GM12878 (cell line): ENCODE measurements at regions not wholly inside any gene's neighbourhood (a gene's known extent, or its start where the extent isn't known, plus 50 kb on each side); places are given as distances from the start of the nearest gene placed in this dataset.

Source experiments
- ATAC-seq: fragments of 200-7000 bp; cut with Tn5 transposase; 3 replicates; pipeline ENCODE4 v1.9.1; 2020; ENCODE audit warnings: mild to moderate bottlenecking, moderate library complexity
- BruUV-seq: library from RNA; stranded (reverse); fragments of 400-500 nt; replicated peaks from 2 replicates; lab custom pipeline; 2021; lab: Mats Ljungman, UMichigan
- CTCF ChIA-PET: fragments of 300-600 bp; sonication (Branson Sonifier 250); formaldehyde crosslinking; extraction: SDS; loops from one replicate; lab custom pipeline; 2021; ENCODE audit warnings: inconsistent platforms; lab: Yijun Ruan, JAX
- POLR2A ChIA-PET: fragments of 350-600 bp; formaldehyde crosslinking; extraction: SDS; loops from one replicate; lab custom pipeline; 2021; ENCODE audit warnings: inconsistent platforms; lab: Charles Lee
- RAD21 ChIA-PET: fragments of 300-600 bp; sonication (Branson Sonifier 250); formaldehyde crosslinking; loops from one replicate; lab custom pipeline; 2023; ENCODE audit warnings: antibody characterized with exemption; ENCODE audit not compliant: unreplicated experiment; lab: Charles Lee
- SMC1A ChIA-PET: fragments of 300-600 bp; sonication (Branson Sonifier 250); formaldehyde crosslinking; loops from one replicate; lab custom pipeline; 2023; ENCODE audit not compliant: unreplicated experiment, uncharacterized antibody; lab: Charles Lee
- DNase-seq: peaks from one replicate; pipeline ENCODE4 v3.0.0-alpha.2; 2011; ENCODE audit warnings: low read depth, low spot score
- FAIRE-seq: peaks from 3 replicates; lab custom pipeline; 2011; peaks lifted over from hg19 to GRCh38; lab: Jason Lieb, UNC
- H2AFZ ChIP-seq: 2 replicates; pipeline ENCODE4 v1.6.0; 2011; ENCODE audit warnings: low read depth, low read length, control low read depth; ENCODE audit not compliant: control insufficient read depth
- H3K27ac ChIP-seq: 2 replicates; pipeline ENCODE4 v1.5.1; 2011; ENCODE audit warnings: control low read depth; ENCODE audit not compliant: control insufficient read depth, insufficient read depth
- H3K27me3 ChIP-seq, 2 experiments: replicated peaks in 1 of 2; 2 replicates each; pipeline versions ENCODE4 v1.6.0 to v1.6.1; 2011; ENCODE audit warnings: low read length in 1 of 2; ENCODE audit not compliant: control insufficient read depth in 2 of 2, insufficient read depth in 2 of 2
- H3K36me3 ChIP-seq, 2 experiments: 2 replicates each; pipeline ENCODE4 v1.5.1; 2011; ENCODE audit warnings: low read length in 1 of 2; ENCODE audit not compliant: control insufficient read depth in 2 of 2, insufficient read depth in 2 of 2
- H3K4me1 ChIP-seq: 2 replicates; pipeline ENCODE4 v1.6.1; 2011; ENCODE audit warnings: mild to moderate bottlenecking, low read length, moderate library complexity, mixed read lengths; ENCODE audit not compliant: control insufficient read depth, insufficient read depth
- H3K4me2 ChIP-seq: 2 replicates; pipeline ENCODE4 v1.6.0; 2011; ENCODE audit warnings: control low read depth; ENCODE audit not compliant: control insufficient read depth, insufficient read depth
- H3K4me3 ChIP-seq: fragments of 200-600 bp; sonication (generic); 2 replicates; pipeline ENCODE4 v1.5.1; 2016
- H3K79me2 ChIP-seq: 2 replicates; pipeline ENCODE4 v1.6.0; 2011; ENCODE audit warnings: low read length; ENCODE audit not compliant: control insufficient read depth, insufficient read depth
- H3K9ac ChIP-seq: 2 replicates; pipeline ENCODE4 v1.8.0; 2011; ENCODE audit warnings: low read length, control low read depth, mixed read lengths; ENCODE audit not compliant: control insufficient read depth, insufficient read depth
- H3K9me3 ChIP-seq: replicated peaks from 3 replicates; pipeline ENCODE4 v1.5.1; 2011; ENCODE audit warnings: mild to moderate bottlenecking, low read length; ENCODE audit not compliant: control insufficient read depth, insufficient read depth
- H4K20me1 ChIP-seq: 2 replicates; pipeline ENCODE4 v1.6.0; 2011; ENCODE audit not compliant: control insufficient read depth, insufficient read depth
- ASH2L ChIP-seq: fragments of 300-600, 200-600 bp; sonication (generic); IDR thresholded peaks from 2 replicates; pipeline ENCODE4 v1.6.1; 2017; ENCODE audit warnings: low read depth, mild to moderate bottlenecking, borderline replicate concordance
- BMI1 ChIP-seq: fragments of 450-650 bp; IDR thresholded peaks from 2 replicates; pipeline ENCODE4 v1.6.1; 2016; ENCODE audit warnings: mild to moderate bottlenecking, moderate library complexity, borderline replicate concordance
- ETV6 ChIP-seq, 2 experiments: fragments of 450-650 bp in 1 of 2; IDR thresholded peaks in 1 of 2; conservative IDR thresholded peaks in 1 of 2; 2 replicates each; pipeline ENCODE4 v1.6.1; 2014; ENCODE audit warnings: antibody characterized with exemption in 1 of 2, borderline replicate concordance in 1 of 2, low read depth in 1 of 2, mild to moderate bottlenecking in 1 of 2, moderate library complexity in 1 of 2
- MTA3 ChIP-seq: IDR thresholded peaks from 2 replicates; pipeline ENCODE4 v1.6.1; 2012; ENCODE audit warnings: low read length, inconsistent platforms, borderline replicate concordance
- NFXL1 ChIP-seq: fragments of 450-650 bp; IDR thresholded peaks from 2 replicates; pipeline ENCODE4 v1.6.1; 2017; ENCODE audit warnings: antibody characterized with exemption, mild to moderate bottlenecking, borderline replicate concordance
- NR2F1 ChIP-seq: fragments of 450-650 bp; conservative IDR thresholded peaks from 2 replicates; pipeline ENCODE4 v1.6.1; 2017; ENCODE audit warnings: mild to moderate bottlenecking
- RAD21 ChIP-seq: IDR thresholded peaks from 2 replicates; pipeline ENCODE4 v1.6.1; 2011; ENCODE audit warnings: mild to moderate bottlenecking, low read depth, low read length, moderate library complexity; ENCODE audit not compliant: insufficient read depth
- RB1 ChIP-seq: fragments of 450-650 bp; formaldehyde crosslinking; IDR thresholded peaks from 2 replicates; pipeline ENCODE4 v1.6.1; 2017; ENCODE audit warnings: mild to moderate bottlenecking, borderline replicate concordance
- SP1 ChIP-seq: IDR thresholded peaks from one replicate; pipeline ENCODE4 v1.6.1; 2011; ENCODE audit warnings: low read depth, low read length
- TARDBP ChIP-seq: IDR thresholded peaks from 2 replicates; pipeline ENCODE4 v1.6.1; 2016; ENCODE audit warnings: borderline replicate concordance
- WRNIP1 ChIP-seq: IDR thresholded peaks from 2 replicates; pipeline ENCODE4 v1.6.1; 2011; ENCODE audit warnings: low read depth, low read length, improper control_type of control experiment, borderline replicate concordance
- ZNF384 ChIP-seq: IDR thresholded peaks from 2 replicates; pipeline ENCODE4 v1.6.1; 2012; ENCODE audit warnings: low read depth, mild to moderate bottlenecking, low read length, improper control_type of control experiment, borderline replicate concordance
- ZSCAN29 ChIP-seq: fragments of 450-650 bp; IDR thresholded peaks from 2 replicates; pipeline ENCODE4 v1.6.1; 2017; ENCODE audit warnings: mild to moderate bottlenecking, moderate library complexity
- WGBS: methylation state at CpG from one replicate; pipeline ENCODE4 v1.1.6; 2016; ENCODE audit warnings: low lambda C conversion rate; ENCODE audit not compliant: insufficient replicate concordance, insufficient coverage; ENCODE audit errors: missing lambda C conversion rate; 5-methylcytosine and 5-hydroxymethylcytosine counted together
- in situ Hi-C: fragments of 300-500 bp; cut with MboI; formaldehyde crosslinking; loops from 9 replicates; pipeline ENCODE4 v1.14.3; 2018; ENCODE audit warnings: mixed read lengths
- intact Hi-C: fragments of 100-400 bp; cut with micrococcal nuclease; formaldehyde crosslinking; loops from one replicate; pipeline ENCODE4 v1.14.2; 2022; ENCODE audit not compliant: unreplicated experiment
- TF ChIP-seq, protein P1 (sequence below): IDR thresholded peaks from 2 replicates; pipeline ENCODE4 v1.6.1; 2011; ENCODE audit warnings: borderline replicate concordance, low read depth, mild to moderate bottlenecking, moderate library complexity, mixed read lengths, low read length; ENCODE audit not compliant: insufficient read depth; ENCODE audit errors: extremely low read length
- TF ChIP-seq, protein P2 (sequence below): fragments of 150-350 bp; IDR thresholded peaks from 2 replicates; pipeline ENCODE4 v1.6.1; 2016; ENCODE audit warnings: low read depth, low read length
- TF ChIP-seq, protein P3 (sequence below): fragments of 450-650 bp; IDR thresholded peaks from 2 replicates; pipeline ENCODE4 v1.6.1; 2014; ENCODE audit warnings: mild to moderate bottlenecking
- TF ChIP-seq, protein P4 (sequence below): fragments of 450-650 bp; IDR thresholded peaks from 2 replicates; pipeline ENCODE4 v1.6.1; 2017; ENCODE audit warnings: borderline replicate concordance

DNA sequence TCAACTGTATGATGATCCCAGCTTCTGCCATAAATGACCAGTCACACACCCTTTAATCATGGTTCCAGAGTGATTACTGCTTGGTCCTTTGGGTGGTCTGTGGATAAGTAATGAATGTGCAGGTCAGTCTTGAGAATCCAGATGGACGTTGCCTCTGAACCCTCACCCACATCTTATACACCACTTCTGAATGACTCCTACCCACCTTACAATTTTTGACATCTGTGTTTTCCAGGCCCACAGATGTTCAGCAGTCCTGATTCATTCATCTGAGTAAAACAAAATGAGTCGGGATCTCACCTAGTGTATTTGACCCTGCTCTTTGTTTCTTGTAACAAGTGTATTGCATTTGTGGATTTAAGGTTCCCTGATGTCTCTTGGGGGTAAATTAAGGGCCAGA, 194.1 kb upstream of the CCDC68 start:
- no TSS peak for BruUV-seq
- Histone ChIP-seq H3K9me3 (no peaks in the 10 kb centered on the region), H3K4me1 (no peaks in the 10 kb centered on the region), H4K20me1 (no peaks in the 10 kb centered on the region), H3K4me3 (no peak overlapping the region), H3K27ac (no peak overlapping the region), H3K36me3 (no peaks in the 10 kb centered on the region), H3K4me2 (no peak overlapping the region), H3K9ac (no peak overlapping the region), H3K27me3 (no peaks in the 10 kb centered on the region), H2AFZ (no peak overlapping the region), H3K79me2 (no peaks in the 10 kb centered on the region)
- ChIA-PET RAD21 (no interaction called here), CTCF (interaction anchor here (0.9 kb wide), 1 partner anchor 30 kb away, joined by 3 read pairs; no protein-coding TSS in a partner anchor), SMC1A (no interaction called here), POLR2A (no interaction called here)
- ATAC-seq (no peak), FAIRE-seq (no peak), DNase-seq (no peak)
- TF ChIP-seq ZSCAN29 (no peak), NFXL1 (no peak), MTA3 (no peak), RAD21 (no peak), RB1 (no peak), NR2F1 (no peak), TARDBP (no peak), BMI1 (no peak), ETV6 (conservative IDR thresholded peaks at IDR 0.05 in 1 of 2, IDR thresholded peaks at IDR 0.05 in 1 of 2; ENCODE audit: borderline replicate concordance in 1 of 2, low read depth in 1 of 2) (no peak), SP1 (no peak), ZNF384 (no peak), ASH2L (no peak), WRNIP1 (no peak)
- TF ChIP-seq, protein P1, sequence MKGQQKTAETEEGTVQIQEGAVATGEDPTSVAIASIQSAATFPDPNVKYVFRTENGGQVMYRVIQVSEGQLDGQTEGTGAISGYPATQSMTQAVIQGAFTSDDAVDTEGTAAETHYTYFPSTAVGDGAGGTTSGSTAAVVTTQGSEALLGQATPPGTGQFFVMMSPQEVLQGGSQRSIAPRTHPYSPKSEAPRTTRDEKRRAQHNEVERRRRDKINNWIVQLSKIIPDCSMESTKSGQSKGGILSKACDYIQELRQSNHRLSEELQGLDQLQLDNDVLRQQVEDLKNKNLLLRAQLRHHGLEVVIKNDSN: no peak
- TF ChIP-seq, protein P2, sequence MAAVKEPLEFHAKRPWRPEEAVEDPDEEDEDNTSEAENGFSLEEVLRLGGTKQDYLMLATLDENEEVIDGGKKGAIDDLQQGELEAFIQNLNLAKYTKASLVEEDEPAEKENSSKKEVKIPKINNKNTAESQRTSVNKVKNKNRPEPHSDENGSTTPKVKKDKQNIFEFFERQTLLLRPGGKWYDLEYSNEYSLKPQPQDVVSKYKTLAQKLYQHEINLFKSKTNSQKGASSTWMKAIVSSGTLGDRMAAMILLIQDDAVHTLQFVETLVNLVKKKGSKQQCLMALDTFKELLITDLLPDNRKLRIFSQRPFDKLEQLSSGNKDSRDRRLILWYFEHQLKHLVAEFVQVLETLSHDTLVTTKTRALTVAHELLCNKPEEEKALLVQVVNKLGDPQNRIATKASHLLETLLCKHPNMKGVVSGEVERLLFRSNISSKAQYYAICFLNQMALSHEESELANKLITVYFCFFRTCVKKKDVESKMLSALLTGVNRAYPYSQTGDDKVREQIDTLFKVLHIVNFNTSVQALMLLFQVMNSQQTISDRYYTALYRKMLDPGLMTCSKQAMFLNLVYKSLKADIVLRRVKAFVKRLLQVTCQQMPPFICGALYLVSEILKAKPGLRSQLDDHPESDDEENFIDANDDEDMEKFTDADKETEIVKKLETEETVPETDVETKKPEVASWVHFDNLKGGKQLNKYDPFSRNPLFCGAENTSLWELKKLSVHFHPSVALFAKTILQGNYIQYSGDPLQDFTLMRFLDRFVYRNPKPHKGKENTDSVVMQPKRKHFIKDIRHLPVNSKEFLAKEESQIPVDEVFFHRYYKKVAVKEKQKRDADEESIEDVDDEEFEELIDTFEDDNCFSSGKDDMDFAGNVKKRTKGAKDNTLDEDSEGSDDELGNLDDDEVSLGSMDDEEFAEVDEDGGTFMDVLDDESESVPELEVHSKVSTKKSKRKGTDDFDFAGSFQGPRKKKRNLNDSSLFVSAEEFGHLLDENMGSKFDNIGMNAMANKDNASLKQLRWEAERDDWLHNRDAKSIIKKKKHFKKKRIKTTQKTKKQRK: no peak
- TF ChIP-seq, protein P3, sequence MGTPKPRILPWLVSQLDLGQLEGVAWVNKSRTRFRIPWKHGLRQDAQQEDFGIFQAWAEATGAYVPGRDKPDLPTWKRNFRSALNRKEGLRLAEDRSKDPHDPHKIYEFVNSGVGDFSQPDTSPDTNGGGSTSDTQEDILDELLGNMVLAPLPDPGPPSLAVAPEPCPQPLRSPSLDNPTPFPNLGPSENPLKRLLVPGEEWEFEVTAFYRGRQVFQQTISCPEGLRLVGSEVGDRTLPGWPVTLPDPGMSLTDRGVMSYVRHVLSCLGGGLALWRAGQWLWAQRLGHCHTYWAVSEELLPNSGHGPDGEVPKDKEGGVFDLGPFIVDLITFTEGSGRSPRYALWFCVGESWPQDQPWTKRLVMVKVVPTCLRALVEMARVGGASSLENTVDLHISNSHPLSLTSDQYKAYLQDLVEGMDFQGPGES: no peak
- TF ChIP-seq, protein P4, sequence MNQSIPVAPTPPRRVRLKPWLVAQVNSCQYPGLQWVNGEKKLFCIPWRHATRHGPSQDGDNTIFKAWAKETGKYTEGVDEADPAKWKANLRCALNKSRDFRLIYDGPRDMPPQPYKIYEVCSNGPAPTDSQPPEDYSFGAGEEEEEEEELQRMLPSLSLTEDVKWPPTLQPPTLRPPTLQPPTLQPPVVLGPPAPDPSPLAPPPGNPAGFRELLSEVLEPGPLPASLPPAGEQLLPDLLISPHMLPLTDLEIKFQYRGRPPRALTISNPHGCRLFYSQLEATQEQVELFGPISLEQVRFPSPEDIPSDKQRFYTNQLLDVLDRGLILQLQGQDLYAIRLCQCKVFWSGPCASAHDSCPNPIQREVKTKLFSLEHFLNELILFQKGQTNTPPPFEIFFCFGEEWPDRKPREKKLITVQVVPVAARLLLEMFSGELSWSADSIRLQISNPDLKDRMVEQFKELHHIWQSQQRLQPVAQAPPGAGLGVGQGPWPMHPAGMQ: no peak
- 13% methylated on average over 2 of the region's 2 CpGs for WGBS
- intact Hi-C loops: no loop called here
- in situ Hi-C loops: no loop called here
